H4 (cell line): ENCODE measurements at regions not wholly inside any gene's neighbourhood (a gene's known extent, or its start where the extent isn't known, plus 50 kb on each side); places are given as distances from the start of the nearest gene placed in this dataset.

Experiments
- DNase-seq: peaks from one replicate; pipeline ENCODE4 v3.0.0-alpha.2; 2015; ENCODE audit warnings: low spot score

DNA sequence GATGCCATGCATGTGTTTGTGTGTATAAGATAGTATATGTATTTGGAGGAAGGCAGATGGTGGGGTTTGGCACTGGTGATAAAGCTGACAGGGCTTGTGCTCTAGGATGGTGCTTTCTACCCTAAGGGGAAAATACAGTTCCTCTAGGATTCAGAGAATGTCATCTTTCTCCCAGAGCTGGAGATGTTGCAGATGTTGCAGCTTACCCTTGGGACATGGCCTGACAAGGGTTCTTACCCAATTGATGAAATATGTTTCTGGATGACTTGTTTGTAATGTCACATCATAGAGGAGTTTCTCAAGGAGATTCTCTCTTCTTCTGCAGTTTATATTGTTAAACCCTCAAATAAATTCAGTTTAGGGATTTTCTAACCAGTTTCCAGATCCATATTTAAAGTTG is 52.5 kb upstream of the PITX2 start:
- no peak for DNase-seq

DNA sequence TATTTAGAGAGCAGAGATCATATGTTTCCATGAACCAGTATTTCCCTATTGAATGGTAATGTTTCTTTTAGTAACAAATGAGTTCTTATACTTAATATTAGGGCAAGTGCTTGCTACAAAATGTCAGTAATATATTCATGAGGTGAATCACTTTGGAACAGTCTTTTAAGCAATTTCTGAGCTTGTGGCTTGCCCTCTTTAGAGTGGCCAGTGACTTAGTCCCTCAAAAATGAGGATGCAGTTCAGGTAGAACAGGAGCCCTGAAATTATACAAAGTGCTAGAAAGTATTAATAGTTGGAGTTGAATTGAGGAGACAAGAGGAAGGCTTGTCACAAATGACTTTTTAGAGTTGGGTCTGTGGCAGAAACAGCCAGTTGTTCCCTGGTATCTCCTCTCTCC is 53.4 kb upstream of the PITX2 start:
- no peak for DNase-seq

DNA sequence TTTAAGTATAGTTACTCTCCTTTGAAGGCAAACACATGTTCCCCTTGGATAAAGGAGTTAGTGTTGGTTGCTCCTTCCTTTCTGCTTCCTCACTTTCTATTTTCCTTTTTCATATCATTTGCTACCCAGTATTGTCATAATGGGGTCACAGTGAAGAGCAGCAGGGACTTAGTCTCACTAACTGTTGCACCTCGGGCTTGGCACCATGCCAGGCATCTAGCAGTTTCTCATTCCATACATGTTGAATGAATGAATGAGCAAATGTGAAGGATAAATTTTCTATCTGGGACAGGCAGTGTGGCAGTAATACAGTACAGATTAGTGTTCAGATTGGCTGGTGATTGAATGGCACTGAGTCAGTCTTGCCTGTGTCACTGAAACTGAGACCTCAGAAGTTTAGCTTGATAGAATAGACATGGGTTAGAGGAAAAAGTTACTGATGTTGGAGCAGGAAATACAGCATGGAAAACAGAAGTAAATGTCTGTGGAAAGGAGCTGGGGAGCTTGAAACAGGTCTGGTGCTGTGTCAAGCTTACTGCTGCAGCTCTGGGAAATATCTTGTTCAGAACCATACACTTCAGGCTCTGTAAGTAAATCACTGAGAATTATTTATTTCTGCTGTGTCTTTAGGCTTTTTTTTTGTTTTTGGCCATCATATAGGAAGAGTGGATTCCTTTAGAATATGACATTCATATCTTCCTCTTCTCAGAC is 55.8 kb upstream of the PITX2 start:
- DNase-seq, result no peak

DNA sequence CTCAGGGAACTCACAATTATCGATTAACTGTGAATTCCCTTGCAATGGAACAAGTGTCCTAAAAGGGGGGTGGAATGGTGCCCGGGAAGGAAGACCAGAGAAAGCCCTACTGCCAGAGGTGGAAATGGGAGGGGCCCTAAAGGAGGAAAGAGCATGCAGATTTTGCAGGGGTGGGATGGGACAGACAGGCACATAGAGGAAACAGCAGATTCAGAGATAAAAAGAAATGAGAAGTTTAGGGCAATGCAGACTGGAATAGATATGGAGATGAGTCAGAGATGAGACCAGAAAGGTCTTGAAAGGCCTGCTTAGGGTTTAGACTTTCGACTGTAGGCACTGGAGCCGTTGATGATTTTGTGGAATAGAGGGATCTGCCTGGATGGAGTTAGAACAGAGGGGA is 57.4 kb upstream of the PITX2 start:
- no peak for DNase-seq

DNA sequence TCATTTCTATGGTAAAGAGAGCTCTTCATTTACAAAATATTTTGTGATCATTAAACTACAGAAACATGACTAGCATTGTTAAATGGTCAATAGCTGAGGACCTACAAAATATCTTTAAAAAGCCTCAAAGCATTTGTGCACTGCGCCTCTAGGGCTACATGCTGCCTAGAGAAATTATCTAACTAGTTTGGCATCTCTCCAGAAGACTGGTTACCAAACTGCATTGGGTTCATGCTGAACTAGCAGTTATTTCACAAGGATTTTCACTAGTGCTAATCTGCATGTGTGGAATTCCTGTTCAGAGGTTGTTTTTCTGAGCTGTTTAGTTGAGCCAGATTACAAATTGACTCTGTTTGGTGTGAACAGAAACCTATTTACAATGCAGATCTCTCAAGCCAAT is 58.5 kb upstream of the PITX2 start:
- DNase-seq, result no peak

DNA sequence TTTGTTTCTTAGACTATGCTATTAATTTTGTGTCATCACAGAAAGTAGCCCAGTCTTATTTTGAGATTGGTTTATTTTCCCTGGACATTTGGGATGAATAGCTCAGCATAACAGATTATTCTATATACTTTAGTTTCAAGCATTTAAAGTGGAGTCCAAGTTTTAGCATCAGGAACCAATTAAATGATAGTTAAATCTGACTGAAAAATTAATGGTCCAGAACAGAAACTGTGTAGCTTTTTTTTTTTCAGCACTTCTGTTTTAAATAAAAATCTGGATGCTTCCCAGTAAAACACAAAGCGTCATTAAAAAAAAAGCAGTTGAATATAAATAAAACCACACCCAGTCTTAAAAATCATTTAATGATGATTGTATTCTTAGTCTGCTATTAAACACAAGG is 59.4 kb upstream of the PITX2 start:
- no peak for DNase-seq

DNA sequence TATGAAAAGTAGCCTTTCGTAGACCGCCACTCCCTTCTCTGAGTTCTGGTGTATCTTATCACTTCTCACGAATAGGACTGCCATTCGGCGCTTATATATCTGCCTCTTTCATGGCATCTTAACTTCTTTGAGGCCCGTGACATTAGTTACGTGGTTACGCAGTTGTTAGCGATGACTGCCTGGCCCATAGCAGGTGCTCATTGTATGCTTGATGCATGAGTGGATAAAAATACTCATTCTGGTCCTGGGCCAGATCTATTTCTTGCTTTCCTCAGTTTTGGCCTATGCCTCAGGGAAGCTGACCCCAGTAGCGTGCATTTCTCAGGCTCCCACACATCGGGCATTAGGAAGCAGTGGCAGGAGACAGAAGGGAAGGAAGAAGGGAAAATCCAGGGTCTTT is 60.7 kb upstream of the PITX2 start:
- DNase-seq, result no peak

DNA sequence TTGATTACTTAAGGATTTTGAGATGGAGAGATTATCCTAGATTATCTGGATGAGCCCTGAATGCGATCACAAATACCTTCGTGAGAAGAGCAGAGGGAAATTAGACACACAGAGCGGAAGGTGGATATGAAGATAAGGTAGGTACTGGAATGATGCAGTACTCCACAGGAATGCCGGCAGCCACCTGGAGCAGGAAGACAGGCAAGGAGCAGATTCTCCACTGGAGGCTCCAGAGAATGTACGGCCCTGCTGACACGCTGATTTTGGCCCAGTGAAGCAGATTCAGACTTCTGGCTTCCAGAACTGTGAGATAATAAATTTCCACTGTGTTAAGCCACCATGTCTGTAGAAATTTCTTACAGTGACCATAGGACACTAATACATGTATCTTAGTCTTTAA is 79.4 kb upstream of the PITX2 start:
- no peak for DNase-seq

DNA sequence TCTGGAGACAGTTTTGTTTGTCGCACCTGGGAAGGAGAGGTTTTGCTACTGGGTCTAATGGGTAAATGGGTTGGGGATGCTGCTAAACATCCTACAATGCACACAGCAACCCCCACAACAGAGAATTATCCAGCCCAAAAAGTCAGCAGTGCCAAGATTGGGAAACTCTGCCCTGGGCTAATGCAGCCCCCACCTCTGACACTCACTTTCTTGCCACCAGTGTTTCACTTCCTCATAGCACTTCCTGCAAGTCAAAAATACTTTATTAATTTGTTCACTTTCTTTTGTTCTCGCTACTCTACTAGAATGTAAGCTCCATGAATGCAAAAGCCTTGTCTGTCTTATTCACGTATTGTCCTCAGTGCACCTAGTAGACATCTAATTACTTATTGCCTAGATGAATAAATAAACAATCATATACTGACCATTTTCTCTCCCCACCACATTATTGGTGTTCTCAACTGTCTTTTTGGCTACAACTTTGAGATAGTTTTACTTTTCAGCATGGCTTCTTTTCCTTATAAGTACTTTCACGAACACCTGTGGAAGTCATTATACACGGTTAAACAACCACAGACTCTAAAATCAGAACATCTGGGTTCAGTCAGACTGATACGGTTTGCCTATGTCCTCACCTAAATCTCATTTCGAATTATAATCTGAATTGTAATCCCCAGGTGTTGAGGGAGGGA is 82.0 kb upstream of the PITX2 start:
- no peak for DNase-seq

DNA sequence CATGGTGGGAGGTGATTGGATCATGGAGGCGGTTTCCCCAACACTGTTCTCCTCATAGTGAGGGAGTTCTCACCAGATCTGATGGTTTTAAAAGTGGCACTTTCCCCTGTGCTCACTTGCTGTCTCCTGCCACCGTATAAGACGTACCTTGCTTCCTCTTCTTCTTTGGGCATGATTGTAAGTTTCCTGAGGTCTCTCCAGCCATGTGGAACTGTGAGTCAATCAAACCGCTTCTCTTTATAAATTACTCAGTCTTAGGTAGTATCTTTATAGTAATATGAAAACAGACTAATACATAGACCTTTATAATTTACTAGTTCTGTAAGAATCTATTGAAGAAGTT is 82.5 kb upstream of the PITX2 start:
- DNase-seq, result no peak

DNA sequence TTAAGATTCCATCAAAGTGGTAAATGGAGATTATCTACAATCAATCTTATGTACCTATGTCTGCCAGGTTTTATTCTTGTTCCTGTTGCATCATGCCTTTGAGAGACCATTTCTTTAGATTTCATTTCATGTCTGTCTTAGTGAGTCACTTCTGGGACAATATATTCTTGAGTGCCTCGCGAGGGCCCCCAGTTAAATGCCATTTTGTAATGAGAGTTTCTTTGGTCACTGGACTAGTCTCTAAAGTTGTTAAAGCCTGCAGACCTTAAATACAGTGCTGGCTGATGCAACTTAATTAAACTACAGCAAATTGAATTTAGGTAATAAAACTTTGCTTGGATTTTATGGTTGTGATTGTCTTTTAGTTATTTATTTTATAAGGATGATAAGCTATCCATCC is 87.2 kb upstream of the PITX2 start:
- peak; percentile 52 for DNase-seq

DNA sequence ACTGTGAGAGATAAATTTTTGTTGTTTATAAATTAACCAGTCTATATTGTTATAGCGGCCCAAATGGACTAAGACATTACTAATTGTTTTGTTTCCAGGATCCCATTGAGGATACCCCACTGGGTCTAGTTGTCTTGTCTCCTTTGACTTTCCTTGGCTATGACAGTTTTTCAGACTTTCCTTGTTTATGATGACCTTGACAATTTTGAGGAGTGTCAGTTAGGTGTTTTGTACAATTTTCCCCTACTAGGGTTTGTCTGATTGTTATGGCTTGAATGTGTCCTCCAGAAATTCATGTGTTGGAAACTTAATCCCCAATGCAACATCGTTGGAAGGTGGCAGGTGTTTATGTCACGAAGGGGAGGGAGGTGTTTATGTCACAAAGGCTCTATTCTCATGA is 89.6 kb upstream of the PITX2 start:
- DNase-seq, result no peak

DNA sequence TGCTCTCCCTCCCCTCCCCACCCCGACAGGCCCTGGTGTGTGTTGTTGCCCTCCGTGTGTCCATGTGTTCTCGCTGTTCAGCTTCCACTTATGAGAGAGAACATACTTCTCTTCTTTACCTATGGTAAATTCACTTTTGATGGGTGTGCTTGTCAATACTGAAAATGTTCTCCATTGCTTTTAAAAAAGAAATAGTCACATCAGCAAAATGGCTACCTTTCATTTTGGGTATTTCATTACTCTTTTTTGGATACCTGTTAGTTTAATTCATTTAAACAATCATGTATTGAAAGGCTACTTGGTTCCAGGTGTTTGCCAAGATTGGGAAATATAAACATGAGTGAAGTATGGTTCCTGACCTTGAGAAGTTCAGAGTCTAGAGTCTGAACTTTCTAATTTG is 107.4 kb upstream of the PITX2 start:
- DNase-seq, result no peak

DNA sequence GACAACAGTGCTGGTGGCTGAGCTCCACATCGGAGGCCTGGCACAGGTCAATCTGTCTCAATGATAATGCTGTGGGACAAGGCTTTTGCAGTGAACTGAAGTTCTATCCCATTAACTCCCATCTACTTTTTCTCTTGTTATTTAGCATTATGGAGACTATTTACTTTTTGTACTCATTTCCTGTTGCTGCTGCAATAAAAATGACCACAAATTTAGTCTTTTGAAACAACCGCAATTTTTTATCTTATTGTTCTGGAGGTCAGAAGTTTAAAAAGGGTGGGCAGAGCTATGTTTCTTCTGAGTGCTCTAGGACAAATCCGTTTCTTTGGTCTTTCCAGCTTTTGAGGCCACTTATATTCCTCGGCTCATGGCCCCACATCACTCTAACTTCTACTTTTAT is 111.0 kb upstream of the PITX2 start:
- peak; percentile 58 for DNase-seq

DNA sequence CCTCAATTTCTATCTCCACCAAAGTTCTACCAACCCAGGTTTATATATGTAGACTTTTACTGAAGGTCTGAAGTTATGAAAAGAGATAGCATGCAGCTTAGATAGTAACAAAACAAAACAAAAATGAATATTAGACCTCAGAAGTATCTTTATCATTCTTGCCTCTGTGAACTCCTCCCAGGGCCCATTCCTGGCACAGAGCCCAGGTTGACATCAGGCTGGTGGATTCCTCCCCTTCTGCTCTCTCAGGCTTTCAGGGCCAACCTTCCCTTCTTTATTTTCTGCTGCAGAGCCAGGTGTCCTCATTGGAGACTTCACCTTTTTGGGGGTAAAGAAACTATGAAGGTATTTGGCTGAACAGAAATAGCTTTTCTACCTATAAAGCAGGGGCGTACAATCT is 112.8 kb upstream of the PITX2 start:
- no peak for DNase-seq

DNA sequence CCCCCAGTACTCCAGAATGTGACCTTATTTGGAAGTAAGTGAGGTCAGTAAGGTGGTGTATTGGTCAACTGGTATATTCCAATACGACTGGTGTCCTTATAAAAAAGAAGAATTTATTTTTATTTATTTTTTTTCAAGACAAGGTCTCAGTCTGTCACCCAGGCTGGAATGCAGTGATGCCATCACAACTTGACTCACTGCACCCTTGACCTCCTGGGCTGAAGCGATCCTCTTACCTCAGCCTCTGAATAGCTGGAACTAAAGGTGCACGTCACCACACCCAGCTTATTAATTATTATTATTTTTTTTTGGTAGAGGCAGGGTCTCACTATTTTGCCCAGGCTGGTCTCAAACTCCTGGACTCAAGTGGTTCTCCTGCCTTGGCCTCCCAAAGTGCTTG is 115.1 kb upstream of the PITX2 start:
- DNase-seq, result no peak

DNA sequence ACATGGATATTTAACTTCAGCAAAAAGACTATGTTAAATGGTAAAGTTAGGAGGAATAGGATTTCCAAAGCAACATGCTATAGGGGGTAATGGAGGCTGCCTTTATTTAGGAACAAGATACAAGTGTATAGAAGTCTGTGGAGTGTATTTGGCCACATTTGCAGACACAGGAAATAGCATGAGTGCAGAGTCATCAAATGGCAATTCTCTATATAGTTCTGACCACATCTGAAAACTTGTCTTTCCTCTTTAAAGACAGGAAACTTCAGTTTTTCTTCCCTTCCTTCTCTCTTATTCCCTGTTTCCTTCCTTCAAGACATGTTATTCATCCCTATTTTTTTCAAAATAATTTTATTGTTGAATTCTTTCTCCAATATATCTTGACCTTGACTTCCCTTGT is 119.3 kb upstream of the PITX2 start:
- DNase-seq, result no peak

DNA sequence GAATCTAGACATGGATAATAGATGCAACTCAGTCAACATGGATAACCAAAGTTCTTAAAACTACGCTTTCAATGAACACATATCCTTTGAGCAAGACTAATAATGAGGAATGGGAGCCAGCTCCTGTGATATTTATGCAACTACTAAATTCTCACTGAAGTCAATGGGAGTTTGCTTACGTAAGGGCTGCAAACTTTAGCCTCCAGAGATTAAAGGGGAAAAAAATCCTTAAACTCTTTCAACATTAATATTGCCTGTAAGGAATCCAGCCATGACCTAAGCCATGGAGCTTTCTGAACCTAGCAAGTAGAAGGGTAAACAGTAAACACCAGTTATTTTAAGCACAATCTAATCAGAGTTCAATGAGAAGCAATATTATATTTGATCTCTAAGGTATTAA is 125.2 kb upstream of the PITX2 start:
- no peak for DNase-seq

DNA sequence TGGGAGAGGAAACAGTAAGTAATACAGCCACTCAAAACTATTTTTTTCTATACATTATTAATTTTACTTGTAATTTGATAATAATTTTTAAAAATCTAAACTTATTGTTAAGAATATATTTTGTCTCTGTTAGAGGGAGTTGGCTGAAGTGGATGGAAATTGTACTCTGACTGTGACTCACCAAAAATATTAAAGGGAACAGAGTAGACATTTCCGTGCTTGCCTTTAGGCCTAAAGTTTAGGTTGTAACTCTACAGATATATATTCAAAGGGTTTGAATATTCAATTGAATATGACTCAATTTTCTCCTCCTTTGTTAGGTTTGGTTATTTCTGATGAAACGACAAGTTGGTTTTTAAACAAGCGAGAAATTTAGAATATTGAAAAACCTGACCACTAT is 128.3 kb upstream of the PITX2 start:
- no peak for DNase-seq

DNA sequence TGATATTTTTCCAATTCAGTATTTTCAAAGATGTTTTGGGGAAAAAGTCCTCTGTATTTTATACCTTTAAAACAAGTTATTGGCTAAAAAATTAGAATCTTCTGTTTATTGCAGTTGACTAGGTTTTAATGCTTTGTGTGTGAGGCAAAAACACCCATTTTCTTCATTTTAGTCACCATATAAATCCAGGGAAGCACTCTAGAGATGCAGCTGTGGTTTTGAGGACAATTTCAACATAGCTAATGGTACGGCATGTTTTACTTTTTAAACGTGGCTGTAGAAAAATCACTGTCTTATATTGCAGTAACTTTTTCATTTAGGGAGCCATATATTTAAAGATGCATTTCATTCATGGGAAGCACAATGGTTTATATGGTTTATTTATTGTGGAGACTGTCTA is 129.1 kb upstream of the PITX2 start:
- no peak for DNase-seq

DNA sequence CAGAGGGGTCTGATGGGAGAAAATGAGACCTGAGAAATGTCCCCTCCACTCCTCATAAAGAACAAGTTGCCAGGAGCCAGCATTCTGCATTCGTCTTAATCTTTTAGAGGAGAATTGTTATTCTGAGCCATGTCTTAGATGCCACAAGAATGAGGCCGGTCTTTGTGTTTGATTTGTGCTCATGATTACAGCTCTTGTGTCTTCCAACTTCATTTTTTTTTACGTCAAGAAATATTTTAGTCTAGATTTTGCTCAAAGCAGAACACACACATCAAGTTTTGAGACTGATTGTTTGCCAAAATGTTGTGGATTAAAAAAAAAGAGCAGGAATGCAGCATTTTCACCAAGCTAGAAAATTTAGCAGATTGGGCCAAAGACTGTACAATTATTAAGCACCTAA is 130.6 kb upstream of the PITX2 start:
- no peak for DNase-seq

DNA sequence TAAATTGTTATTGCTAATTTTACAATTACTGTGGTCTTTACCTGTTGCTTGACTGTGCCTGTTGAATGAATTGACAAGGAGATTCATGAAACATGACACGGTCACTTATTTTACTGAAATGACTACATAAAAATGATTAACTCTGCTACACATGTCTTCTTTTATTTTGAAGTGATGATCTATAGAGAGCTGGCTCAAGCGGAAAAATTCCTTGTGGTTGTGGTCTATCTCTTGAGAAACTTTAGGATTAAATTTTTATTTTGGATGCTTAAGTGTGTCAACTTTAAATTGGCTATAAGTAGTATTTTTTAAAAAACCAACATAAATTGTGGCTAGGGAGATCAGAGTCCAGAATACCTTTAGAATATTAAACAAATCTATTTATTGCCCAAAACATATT is 131.8 kb upstream of the PITX2 start:
- DNase-seq, result no peak

DNA sequence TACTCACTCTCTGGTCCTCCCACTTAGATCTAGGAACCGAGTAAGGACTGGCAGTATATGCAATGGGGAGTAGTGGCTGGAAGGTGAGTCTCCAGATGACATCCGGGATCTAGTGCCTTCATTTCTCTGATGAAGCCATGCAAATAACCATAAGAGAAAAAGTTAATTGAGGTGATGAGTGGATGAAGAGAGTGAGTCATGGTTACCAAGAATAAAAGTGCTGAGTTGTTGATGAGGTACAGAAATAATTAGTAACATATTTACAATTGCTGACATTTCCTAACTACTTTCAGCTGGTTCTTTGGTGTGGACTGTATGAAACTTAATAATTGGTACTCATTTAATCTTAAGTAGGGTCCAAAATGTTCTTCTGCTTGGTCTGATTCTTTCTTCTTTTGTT is 146.7 kb upstream of the PITX2 start:
- DNase-seq, result no peak

DNA sequence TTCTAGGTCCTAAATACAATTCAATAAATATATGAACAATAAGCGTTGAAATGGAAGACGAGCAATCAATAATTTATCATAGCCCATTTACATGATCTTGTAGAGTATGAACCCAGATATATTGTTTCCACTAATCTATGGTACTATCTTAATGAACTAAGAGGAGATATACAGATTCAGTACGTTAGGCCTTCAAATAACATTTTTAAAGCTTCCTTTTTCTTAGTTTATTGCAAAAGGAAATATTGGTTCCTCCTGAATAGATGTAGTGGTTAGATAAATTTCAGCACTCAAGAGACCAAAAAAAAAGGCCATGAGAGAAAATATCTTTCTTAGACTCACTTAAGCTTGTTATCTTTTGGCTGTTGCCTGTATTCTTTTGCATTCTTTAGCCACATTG is 147.5 kb upstream of the PITX2 start:
- no peak for DNase-seq
